A673 (cell line): ENCODE measurements at regions not wholly inside any gene's neighbourhood (a gene's known extent, or its start where the extent isn't known, plus 50 kb on each side); places are given as distances from the start of the nearest gene placed in this dataset.

Experiments
- BruUV-seq: library from RNA; stranded (reverse); fragments of 400-500 nt; replicated peaks from 2 replicates; lab custom pipeline; 2021; lab: Mats Ljungman, UMichigan
- CTCF ChIA-PET: fragments of 300-600 bp; sonication (Branson Sonifier 250); formaldehyde crosslinking; loops from one replicate; lab custom pipeline; 2022; ENCODE audit warnings: antibody characterized with exemption; lab: Charles Lee
- POLR2A ChIA-PET: fragments of 300-600 bp; sonication (Branson Sonifier 250); formaldehyde crosslinking; loops from one replicate; lab custom pipeline; 2022; ENCODE audit warnings: antibody characterized with exemption; ENCODE audit not compliant: low non-redundant PET; lab: Charles Lee
- DNase-seq: peaks from one replicate; pipeline ENCODE4 v3.0.0-alpha.2; 2015; ENCODE audit warnings: low spot score
- H3K27ac ChIP-seq: fragments of 200-600 bp; sonication (generic); 2 replicates; pipeline ENCODE4 v1.5.1; 2016; ENCODE audit warnings: mixed run types, low read depth, mild to moderate bottlenecking, mixed read lengths, antibody characterized with exemption, low read length; ENCODE audit not compliant: poor library complexity, severe bottlenecking
- H3K27me3 ChIP-seq: fragments of 200-600 bp; sonication (generic); replicated peaks from 2 replicates; pipeline ENCODE4 v1.6.1; 2017; ENCODE audit warnings: mixed run types, low read depth, mild to moderate bottlenecking, mixed read lengths, antibody characterized with exemption, low read length; ENCODE audit not compliant: insufficient read depth, poor library complexity
- H3K36me3 ChIP-seq: fragments of 200-600 bp; sonication (generic); 2 replicates; pipeline ENCODE4 v1.6.1; 2016; ENCODE audit warnings: mixed run types, mild to moderate bottlenecking, mixed read lengths, antibody characterized with exemption, low read length; ENCODE audit not compliant: insufficient read depth, poor library complexity, severe bottlenecking
- H3K4me1 ChIP-seq: fragments of 200-600 bp; sonication (generic); 2 replicates; pipeline ENCODE4 v1.6.1; 2017; ENCODE audit warnings: mixed run types, mild to moderate bottlenecking, mixed read lengths, antibody characterized with exemption, low read length; ENCODE audit not compliant: insufficient read depth, poor library complexity, severe bottlenecking
- H3K4me3 ChIP-seq: fragments of 200-600 bp; sonication (generic); 2 replicates; pipeline ENCODE4 v1.5.1; 2016; ENCODE audit warnings: low read depth, mixed run types, mild to moderate bottlenecking, mixed read lengths, low read length; ENCODE audit not compliant: poor library complexity, severe bottlenecking
- H3K9me3 ChIP-seq: fragments of 200-600 bp; sonication (generic); 2 replicates; pipeline ENCODE4 v1.6.1; 2016; ENCODE audit warnings: mixed run types, low read depth, mild to moderate bottlenecking, mixed read lengths, antibody characterized with exemption, low read length; ENCODE audit not compliant: poor library complexity, severe bottlenecking
- EZH2 ChIP-seq: fragments of 200-600 bp; sonication (generic); IDR thresholded peaks from 2 replicates; pipeline ENCODE4 v1.6.1; 2017; ENCODE audit warnings: borderline replicate concordance, low read depth, mild to moderate bottlenecking, mixed read lengths, antibody characterized with exemption, low read length; ENCODE audit not compliant: poor library complexity, severe bottlenecking
- intact Hi-C: fragments of 100-400 bp; cut with micrococcal nuclease; formaldehyde crosslinking; loops from one replicate; pipeline ENCODE4 v1.10.0; 2022; ENCODE audit not compliant: unreplicated experiment
- TF ChIP-seq, protein P1 (sequence below): fragments of 300-800, 200-600 bp; sonication (generic); conservative IDR thresholded peaks from 2 replicates; pipeline ENCODE4 v1.5.1; 2017; ENCODE audit warnings: low read depth, mild to moderate bottlenecking, antibody characterized with exemption, low read length, moderate library complexity, mixed read lengths

- Histone ChIP-seq H3K9me3 (no peaks in the 10 kb centered on the region), H3K27ac (no peak overlapping the region), H3K4me3 (no peak overlapping the region), H3K27me3 (no peaks in the 10 kb centered on the region), H3K4me1 (no peaks in the 10 kb centered on the region), H3K36me3 (no peaks in the 10 kb centered on the region)
- ChIA-PET POLR2A (no interaction called here), CTCF (no interaction called here)
- no peak for DNase-seq
- no TSS peak for BruUV-seq
- intact Hi-C loops = no loop called here
- TF ChIP-seq, protein P1, sequence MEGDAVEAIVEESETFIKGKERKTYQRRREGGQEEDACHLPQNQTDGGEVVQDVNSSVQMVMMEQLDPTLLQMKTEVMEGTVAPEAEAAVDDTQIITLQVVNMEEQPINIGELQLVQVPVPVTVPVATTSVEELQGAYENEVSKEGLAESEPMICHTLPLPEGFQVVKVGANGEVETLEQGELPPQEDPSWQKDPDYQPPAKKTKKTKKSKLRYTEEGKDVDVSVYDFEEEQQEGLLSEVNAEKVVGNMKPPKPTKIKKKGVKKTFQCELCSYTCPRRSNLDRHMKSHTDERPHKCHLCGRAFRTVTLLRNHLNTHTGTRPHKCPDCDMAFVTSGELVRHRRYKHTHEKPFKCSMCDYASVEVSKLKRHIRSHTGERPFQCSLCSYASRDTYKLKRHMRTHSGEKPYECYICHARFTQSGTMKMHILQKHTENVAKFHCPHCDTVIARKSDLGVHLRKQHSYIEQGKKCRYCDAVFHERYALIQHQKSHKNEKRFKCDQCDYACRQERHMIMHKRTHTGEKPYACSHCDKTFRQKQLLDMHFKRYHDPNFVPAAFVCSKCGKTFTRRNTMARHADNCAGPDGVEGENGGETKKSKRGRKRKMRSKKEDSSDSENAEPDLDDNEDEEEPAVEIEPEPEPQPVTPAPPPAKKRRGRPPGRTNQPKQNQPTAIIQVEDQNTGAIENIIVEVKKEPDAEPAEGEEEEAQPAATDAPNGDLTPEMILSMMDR = no peak
- no peak for TF ChIP-seq EZH2
Measured at GRCh38 chr5:29247346-29248028, 1946.0 kb upstream of the CDH6 start.

- ChIA-PET CTCF (no interaction called here), POLR2A (no interaction called here)
- H3K36me3 ChIP-seq = no peaks in the 10 kb centered on the region
- H3K9me3 ChIP-seq = no peaks in the 10 kb centered on the region
- no peaks in the 10 kb centered on the region for H3K27me3 ChIP-seq
- H3K4me1 ChIP-seq = no peaks in the 10 kb centered on the region
- intact Hi-C loops = no loop called here
- no peak overlapping the region for H3K27ac ChIP-seq
- no TSS peak for BruUV-seq
- DNase-seq = no peak
- TF ChIP-seq, protein P1 = no peak
- no peak for TF ChIP-seq EZH2
- no peak overlapping the region for H3K4me3 ChIP-seq
Measured at GRCh38 chr5:29240379-29240778, 1953.1 kb upstream of the CDH6 start.

GRCh38 chr5:29239606-29240005 lies 1953.9 kb upstream of the CDH6 start:
- H3K4me1 ChIP-seq = no peaks in the 10 kb centered on the region
- intact Hi-C loops = no loop called here
- no peaks in the 10 kb centered on the region for H3K36me3 ChIP-seq
- POLR2A ChIA-PET = no interaction called here
- DNase-seq = no peak
- BruUV-seq = no TSS peak
- TF ChIP-seq EZH2 = no peak
- TF ChIP-seq, protein P1 = no peak
- H3K9me3 ChIP-seq = no peaks in the 10 kb centered on the region
- H3K4me3 ChIP-seq = no peak overlapping the region
- no peaks in the 10 kb centered on the region for H3K27me3 ChIP-seq
- CTCF ChIA-PET = no interaction called here
- H3K27ac ChIP-seq = no peak overlapping the region
